ENCODE measurements at regions not wholly inside any gene's neighbourhood (a gene's known extent, or its start where the extent isn't known, plus 50 kb on each side); places are given as distances from the start of the nearest gene placed in this dataset.

GRCh38 chr6:48315915-48316314 lies 204.9 kb upstream of the PTCHD4 start:
- no peak for ATAC-seq
- TF ChIP-seq CSRNP3 (CRISPR knock-in tag; IDR thresholded peaks at IDR 0.05), result no peak
- TF ChIP-seq BACH2 (CRISPR knock-in tag; IDR thresholded peaks at IDR 0.05; ENCODE audit: borderline replicate concordance), result no peak
- TF ChIP-seq ZNF8 (CRISPR knock-in tag; IDR thresholded peaks at IDR 0.05), result no peak
- no peak for TF ChIP-seq ZFP30 (CRISPR knock-in tag; IDR thresholded peaks at IDR 0.05)

- TF ChIP-seq TCF4 (CRISPR knock-in tag; IDR thresholded peaks at IDR 0.05; ENCODE audit: borderline replicate concordance), result no peak
- no peak for TF ChIP-seq BACH2 (CRISPR knock-in tag; IDR thresholded peaks at IDR 0.05; ENCODE audit: borderline replicate concordance)
- no peak for TF ChIP-seq ZNF8 (CRISPR knock-in tag; IDR thresholded peaks at IDR 0.05)
- TF ChIP-seq ZFP3 (CRISPR knock-in tag; IDR thresholded peaks at IDR 0.05), result no peak
- TF ChIP-seq SNAI2 (CRISPR knock-in tag; IDR thresholded peaks at IDR 0.05), result no peak
- no peak for TF ChIP-seq TOX (CRISPR knock-in tag; IDR thresholded peaks at IDR 0.05; ENCODE audit: borderline replicate concordance)
- no peak for TF ChIP-seq ESRRG (CRISPR knock-in tag; IDR thresholded peaks at IDR 0.05)
- TF ChIP-seq PATZ1 (CRISPR knock-in tag; IDR thresholded peaks at IDR 0.05; ENCODE audit: borderline replicate concordance), result no peak
- no peak for TF ChIP-seq POU6F1 (CRISPR knock-in tag; IDR thresholded peaks at IDR 0.05; ENCODE audit: borderline replicate concordance, low read depth)
- no peak for TF ChIP-seq ARNTL (CRISPR knock-in tag; IDR thresholded peaks at IDR 0.05; ENCODE audit: borderline replicate concordance, low read depth)
- no peak for TF ChIP-seq GLIS3 (CRISPR knock-in tag; IDR thresholded peaks at IDR 0.05)
- TF ChIP-seq PPARA (CRISPR knock-in tag; IDR thresholded peaks at IDR 0.05; ENCODE audit: borderline replicate concordance), result no peak
- no peak for TF ChIP-seq ZFP30 (CRISPR knock-in tag; IDR thresholded peaks at IDR 0.05)
- ATAC-seq, result no peak
These were observed 204.2 kb upstream of the PTCHD4 start for GRCh38 chr6:48315051-48315719.

GRCh38 chr6:48311301-48311700 lies 200.3 kb upstream of the PTCHD4 start:
- no peak for ATAC-seq
- TF ChIP-seq SNAI2 (CRISPR knock-in tag; IDR thresholded peaks at IDR 0.05) (no peak), ZFP30 (CRISPR knock-in tag; IDR thresholded peaks at IDR 0.05) (no peak), OSR1 (CRISPR knock-in tag; IDR thresholded peaks at IDR 0.05) (no peak), ESRRG (CRISPR knock-in tag; IDR thresholded peaks at IDR 0.05) (no peak)

- peak; percentile 87 for ATAC-seq
- TF ChIP-seq ZC3H10 (CRISPR knock-in tag; IDR thresholded peaks at IDR 0.05), result peak; percentile 92
- TF ChIP-seq OSR1 (CRISPR knock-in tag; IDR thresholded peaks at IDR 0.05), result no peak
- no peak for TF ChIP-seq ISL1 (CRISPR knock-in tag; IDR thresholded peaks at IDR 0.05)
- TF ChIP-seq TCF4 (CRISPR knock-in tag; IDR thresholded peaks at IDR 0.05; ENCODE audit: borderline replicate concordance), result no peak
- TF ChIP-seq RARB (CRISPR knock-in tag; IDR thresholded peaks at IDR 0.05), result peak; percentile 59; the same call in 1 of the 2 replicates
- TF ChIP-seq PPARA (CRISPR knock-in tag; IDR thresholded peaks at IDR 0.05; ENCODE audit: borderline replicate concordance), result no peak
- no peak for TF ChIP-seq ZFP3 (CRISPR knock-in tag; IDR thresholded peaks at IDR 0.05)
These were observed 196.6 kb upstream of the PTCHD4 start for GRCh38 chr6:48307573-48307972.

GRCh38 chr6:48290595-48290994 lies 179.6 kb upstream of the PTCHD4 start:
- peak; percentile 56; the same call in 2 of the 3 replicates for ATAC-seq
- no peak for TF ChIP-seq SNAI2 (CRISPR knock-in tag; IDR thresholded peaks at IDR 0.05)
- no peak for TF ChIP-seq ZFP3 (CRISPR knock-in tag; IDR thresholded peaks at IDR 0.05)
- no peak for TF ChIP-seq TCF4 (CRISPR knock-in tag; IDR thresholded peaks at IDR 0.05; ENCODE audit: borderline replicate concordance)
- no peak for TF ChIP-seq CSDC2 (CRISPR knock-in tag; IDR thresholded peaks at IDR 0.05)
- TF ChIP-seq PATZ1 (CRISPR knock-in tag; IDR thresholded peaks at IDR 0.05; ENCODE audit: borderline replicate concordance), result no peak
- no peak for TF ChIP-seq ESRRG (CRISPR knock-in tag; IDR thresholded peaks at IDR 0.05)
- TF ChIP-seq OSR1 (CRISPR knock-in tag; IDR thresholded peaks at IDR 0.05), result no peak
- no peak for TF ChIP-seq CSRNP3 (CRISPR knock-in tag; IDR thresholded peaks at IDR 0.05)
- TF ChIP-seq TOX (CRISPR knock-in tag; IDR thresholded peaks at IDR 0.05; ENCODE audit: borderline replicate concordance), result no peak
- no peak for TF ChIP-seq ARNTL (CRISPR knock-in tag; IDR thresholded peaks at IDR 0.05; ENCODE audit: borderline replicate concordance, low read depth)

All from SK-N-SH treated with all-trans-retinoic acid at 6 μM for 48 hours (cell line).